ENCODE measurements at regions not wholly inside any gene's neighbourhood (a gene's known extent, or its start where the extent isn't known, plus 50 kb on each side); places are given as distances from the start of the nearest gene placed in this dataset.
A peak's percentile ranks its signal among the peaks of the same experiment; 100 is the strongest.

DNA sequence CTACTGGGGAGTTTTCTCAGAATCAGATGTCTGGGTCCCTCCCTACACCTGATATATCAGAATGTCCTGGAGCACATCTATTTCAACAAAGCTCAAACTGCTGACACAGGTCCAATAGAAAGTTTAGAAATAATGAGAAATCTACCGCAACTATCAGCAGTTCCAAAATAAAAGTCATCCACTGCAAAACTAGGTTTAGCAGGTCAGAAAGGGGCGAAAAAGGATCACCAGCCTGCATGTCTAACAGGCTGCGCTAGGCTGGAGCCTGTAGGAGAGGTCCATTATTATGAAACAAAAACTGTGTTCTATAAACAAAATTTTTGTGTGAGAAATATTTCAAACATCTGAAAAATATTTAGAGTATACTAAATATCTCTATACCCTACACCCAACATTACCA, 84.1 kb upstream of the RNF38 start (continued):
- TF ChIP-seq SIN3A (IDR thresholded peaks at IDR 0.05; ENCODE audit: low read depth, low read length) (no peak), RELB (IDR thresholded peaks at IDR 0.05; ENCODE audit: low read depth) (no peak), NFYA (IDR thresholded peaks at IDR 0.05; ENCODE audit: borderline replicate concordance, low read depth, low read length) (no peak), E4F1 (IDR thresholded peaks at IDR 0.05; ENCODE audit: borderline replicate concordance, partially characterized antibody) (no peak), JUND (IDR thresholded peaks at IDR 0.05; ENCODE audit: low read depth, low read length) (no peak), YBX1 (IDR thresholded peaks at IDR 0.05) (no peak), IRF4 (IDR thresholded peaks at IDR 0.05; ENCODE audit: low read depth, low read length) (no peak), NRF1 (conservative IDR thresholded peaks at IDR 0.05; ENCODE audit: low read depth, low read length) (no peak)

DNA sequence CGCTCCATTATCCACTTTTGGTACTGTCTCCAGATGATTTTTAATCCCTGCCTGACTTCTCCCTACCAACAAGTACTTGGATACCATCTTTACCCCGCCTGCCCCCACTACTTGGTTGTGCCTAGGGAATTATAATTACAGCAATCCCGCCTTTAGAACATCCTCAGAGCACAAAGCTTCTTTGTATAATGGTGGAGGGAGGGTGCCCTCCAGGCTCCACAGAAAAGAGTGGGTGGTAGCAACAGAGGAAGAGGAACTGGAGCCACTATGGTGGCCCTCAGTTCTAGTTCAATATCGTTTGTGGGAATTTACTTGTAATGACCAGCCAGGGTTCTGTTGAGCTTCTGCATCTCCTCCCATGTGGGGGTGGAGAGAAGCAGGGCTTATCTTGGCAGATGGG, 79.0 kb upstream of the RNF38 start:
- H3K9me3 ChIP-seq (replicated peaks; ENCODE audit: control insufficient read depth, insufficient read depth, low read length) = no peaks in the 10 kb centered on the region; the same call in 2 of the 3 replicates
- ChIA-PET SMC1A (ENCODE audit: uncharacterized antibody, unreplicated experiment) (interaction anchor here (2.8 kb wide), 1 partner anchor 9 kb away, joined by 15 read pairs; no protein-coding TSS in a partner anchor), RAD21 (ENCODE audit: unreplicated experiment) (interaction anchor here (1.1 kb wide), 1 partner anchor 8 kb away, joined by 3 read pairs; no protein-coding TSS in a partner anchor), CTCF (interaction anchor here (0.6 to 2.6 kb wide), 2 partner anchors 71 to 72 kb away, joined by 4 to 8 read pairs; no protein-coding TSS in a partner anchor), POLR2A (interaction anchor here (1.1 kb wide), 1 partner anchor 10 kb away, joined by 3 read pairs; no protein-coding TSS in a partner anchor)
- in situ Hi-C loops (cut with MboI) (no loop called here), intact Hi-C loops (cut with micrococcal nuclease; ENCODE audit: unreplicated experiment) (no loop called here)
- H3K4me3 ChIP-seq = no peak overlapping the region
- no peaks in the 10 kb centered on the region for H3K4me1 ChIP-seq (ENCODE audit: control insufficient read depth, insufficient read depth, low read length)
- H4K20me1 ChIP-seq (ENCODE audit: control insufficient read depth, insufficient read depth) = no peaks in the 10 kb centered on the region
- DNase-seq (ENCODE audit: low read depth, low spot score) = no peak
- TF ChIP-seq MYC (IDR thresholded peaks at IDR 0.05; ENCODE audit: insufficient read depth, insufficient read length, insufficient replicate concordance, low read length, severe bottlenecking) = no peak
- TF ChIP-seq SPI1 (IDR thresholded peaks at IDR 0.05; ENCODE audit: borderline replicate concordance, insufficient read depth, low read depth, low read length) = peak; percentile 52; the same call in 1 of the 2 replicates
- TF ChIP-seq KLF5 (IDR thresholded peaks at IDR 0.05; ENCODE audit: partially characterized antibody) = no peak
- TF ChIP-seq, protein P1, sequence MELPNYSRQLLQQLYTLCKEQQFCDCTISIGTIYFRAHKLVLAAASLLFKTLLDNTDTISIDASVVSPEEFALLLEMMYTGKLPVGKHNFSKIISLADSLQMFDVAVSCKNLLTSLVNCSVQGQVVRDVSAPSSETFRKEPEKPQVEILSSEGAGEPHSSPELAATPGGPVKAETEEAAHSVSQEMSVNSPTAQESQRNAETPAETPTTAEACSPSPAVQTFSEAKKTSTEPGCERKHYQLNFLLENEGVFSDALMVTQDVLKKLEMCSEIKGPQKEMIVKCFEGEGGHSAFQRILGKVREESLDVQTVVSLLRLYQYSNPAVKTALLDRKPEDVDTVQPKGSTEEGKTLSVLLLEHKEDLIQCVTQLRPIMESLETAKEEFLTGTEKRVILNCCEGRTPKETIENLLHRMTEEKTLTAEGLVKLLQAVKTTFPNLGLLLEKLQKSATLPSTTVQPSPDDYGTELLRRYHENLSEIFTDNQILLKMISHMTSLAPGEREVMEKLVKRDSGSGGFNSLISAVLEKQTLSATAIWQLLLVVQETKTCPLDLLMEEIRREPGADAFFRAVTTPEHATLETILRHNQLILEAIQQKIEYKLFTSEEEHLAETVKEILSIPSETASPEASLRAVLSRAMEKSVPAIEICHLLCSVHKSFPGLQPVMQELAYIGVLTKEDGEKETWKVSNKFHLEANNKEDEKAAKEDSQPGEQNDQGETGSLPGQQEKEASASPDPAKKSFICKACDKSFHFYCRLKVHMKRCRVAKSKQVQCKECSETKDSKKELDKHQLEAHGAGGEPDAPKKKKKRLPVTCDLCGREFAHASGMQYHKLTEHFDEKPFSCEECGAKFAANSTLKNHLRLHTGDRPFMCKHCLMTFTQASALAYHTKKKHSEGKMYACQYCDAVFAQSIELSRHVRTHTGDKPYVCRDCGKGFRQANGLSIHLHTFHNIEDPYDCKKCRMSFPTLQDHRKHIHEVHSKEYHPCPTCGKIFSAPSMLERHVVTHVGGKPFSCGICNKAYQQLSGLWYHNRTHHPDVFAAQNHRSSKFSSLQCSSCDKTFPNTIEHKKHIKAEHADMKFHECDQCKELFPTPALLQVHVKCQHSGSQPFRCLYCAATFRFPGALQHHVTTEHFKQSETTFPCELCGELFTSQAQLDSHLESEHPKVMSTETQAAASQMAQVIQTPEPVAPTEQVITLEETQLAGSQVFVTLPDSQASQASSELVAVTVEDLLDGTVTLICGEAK (IDR thresholded peaks at IDR 0.05; ENCODE audit: borderline replicate concordance) = no peak
- H3K9ac ChIP-seq (ENCODE audit: control insufficient read depth, insufficient read depth, low read length) = no peak overlapping the region
- H3K4me2 ChIP-seq (ENCODE audit: control insufficient read depth, insufficient read depth) = no peak overlapping the region
- ATAC-seq = peak; percentile 41; the same call in 2 of the 3 replicates
- BruUV-seq (replicated peaks) = no TSS peak
- H3K36me3 ChIP-seq (ENCODE audit: control insufficient read depth in 2 of 2, insufficient read depth in 2 of 2, low read length in 1 of 2) = no peaks in the 10 kb centered on the region
- no peak overlapping the region for H3K27ac ChIP-seq (ENCODE audit: control insufficient read depth, insufficient read depth)
- peaks cover 38% of the 10 kb centered on the region for H3K79me2 ChIP-seq (ENCODE audit: control insufficient read depth, insufficient read depth, low read length)
- WGBS (ENCODE audit: insufficient coverage, insufficient replicate concordance, low lambda C conversion rate, missing lambda C conversion rate) = 61% methylated on average over 4 of the region's 4 CpGs
- no peak for FAIRE-seq
- H2AFZ ChIP-seq (ENCODE audit: control insufficient read depth, low read depth, low read length) = no peak overlapping the region
- H3K27me3 ChIP-seq (replicated peaks in 1 of 2; ENCODE audit: control insufficient read depth in 2 of 2, insufficient read depth in 2 of 2, low read length in 1 of 2) = no peaks in the 10 kb centered on the region
